Gastrocnemius medialis (tissue), 4 donors: ENCODE measurements at regions not wholly inside any gene's neighbourhood (a gene's known extent, or its start where the extent isn't known, plus 50 kb on each side); places are given as distances from the start of the nearest gene placed in this dataset.

Experiments used
- POLR2A ChIP-seq, 2 donors: fragments of 450-650 bp; IDR thresholded peaks; one replicate each; pipeline ENCODE4 v1.6.1; 2017; ENCODE audit warnings: antibody characterized with exemption in 2 of 2, mild to moderate bottlenecking in 2 of 2, moderate library complexity in 2 of 2
- TF ChIP-seq, protein P1 (sequence below), 5 experiments: fragments of 450-650 bp in 3 of 5; fragments of 200-600 bp in 2 of 5; sonication (generic) in 2 of 5; IDR thresholded peaks in 4 of 5; conservative IDR thresholded peaks in 1 of 5; 1 replicate in 4 of 5; 2 replicates in 1 of 5; pipeline ENCODE4 v1.5.1; 2016 to 2019; ENCODE audit warnings: antibody characterized with exemption in 5 of 5, mild to moderate bottlenecking in 3 of 5, moderate library complexity in 3 of 5

DNA sequence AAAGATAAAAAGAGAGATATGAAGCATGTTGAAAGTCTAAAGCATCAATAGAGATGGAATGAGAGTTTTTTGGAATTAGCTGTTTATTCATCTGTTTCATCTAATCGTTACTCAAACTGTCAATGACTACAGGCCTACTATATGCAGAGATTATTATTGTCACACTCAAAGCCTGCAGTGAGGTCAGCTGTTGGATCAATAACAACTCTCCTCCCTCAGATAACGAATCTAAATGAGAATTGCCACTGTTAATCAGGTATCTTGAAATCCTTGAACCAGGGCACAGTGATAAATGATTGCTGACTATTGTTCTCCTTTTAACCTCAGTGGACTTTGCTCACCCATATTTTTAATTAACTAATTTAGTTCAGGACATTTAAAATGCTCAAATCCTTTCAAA is 192.3 kb upstream of the SGO1 start:
- TF ChIP-seq POLR2A (IDR thresholded peaks at IDR 0.05): no peak
- TF ChIP-seq, protein P1, sequence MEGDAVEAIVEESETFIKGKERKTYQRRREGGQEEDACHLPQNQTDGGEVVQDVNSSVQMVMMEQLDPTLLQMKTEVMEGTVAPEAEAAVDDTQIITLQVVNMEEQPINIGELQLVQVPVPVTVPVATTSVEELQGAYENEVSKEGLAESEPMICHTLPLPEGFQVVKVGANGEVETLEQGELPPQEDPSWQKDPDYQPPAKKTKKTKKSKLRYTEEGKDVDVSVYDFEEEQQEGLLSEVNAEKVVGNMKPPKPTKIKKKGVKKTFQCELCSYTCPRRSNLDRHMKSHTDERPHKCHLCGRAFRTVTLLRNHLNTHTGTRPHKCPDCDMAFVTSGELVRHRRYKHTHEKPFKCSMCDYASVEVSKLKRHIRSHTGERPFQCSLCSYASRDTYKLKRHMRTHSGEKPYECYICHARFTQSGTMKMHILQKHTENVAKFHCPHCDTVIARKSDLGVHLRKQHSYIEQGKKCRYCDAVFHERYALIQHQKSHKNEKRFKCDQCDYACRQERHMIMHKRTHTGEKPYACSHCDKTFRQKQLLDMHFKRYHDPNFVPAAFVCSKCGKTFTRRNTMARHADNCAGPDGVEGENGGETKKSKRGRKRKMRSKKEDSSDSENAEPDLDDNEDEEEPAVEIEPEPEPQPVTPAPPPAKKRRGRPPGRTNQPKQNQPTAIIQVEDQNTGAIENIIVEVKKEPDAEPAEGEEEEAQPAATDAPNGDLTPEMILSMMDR (IDR thresholded peaks at IDR 0.05 in 4 of 5, conservative IDR thresholded peaks at IDR 0.05 in 1 of 5): no peak
